ENCODE measurements at regions not wholly inside any gene's neighbourhood (a gene's known extent, or its start where the extent isn't known, plus 50 kb on each side); places are given as distances from the start of the nearest gene placed in this dataset.
"Not testable (repeated sequence)": the region's sequence is repeated elsewhere in the genome, so short reads cannot be mapped to it uniquely, and the experiment has no call there.

- Histone ChIP-seq H3K9me3 (no peaks in the 10 kb centered on the region), H3K4me1 (no peaks in the 10 kb centered on the region), H3K4me3 (no peak overlapping the region), H3K27me3 (no peaks in the 10 kb centered on the region), H3K36me3 (no peaks in the 10 kb centered on the region), H3K27ac (no peak overlapping the region)
- no peak for TF ChIP-seq CTCF (IDR thresholded peaks at IDR 0.05 in 4 of 5, conservative IDR thresholded peaks at IDR 0.05 in 1 of 5)
- TF ChIP-seq POLR2A (IDR thresholded peaks at IDR 0.05), result no peak
- intact Hi-C loops (cut with DNase I; ENCODE audit: low total_unique reads) (no loop called here), in situ Hi-C loops (cut with MboI; ENCODE audit: low sequenced_read_pairs in 4 of 4) (no loop called here)
- ATAC-seq (no peak), DNase-seq (no peak)
These were observed 59.6 kb upstream of the MAN2A1 start for GRCh38 chr5:109630093-109630492.

GRCh38 chr5:109628591-109628990, 61.1 kb upstream of the MAN2A1 start:
- Histone ChIP-seq H3K9me3 (no peaks in the 10 kb centered on the region), H3K36me3 (no peaks in the 10 kb centered on the region), H3K4me1 (no peaks in the 10 kb centered on the region), H3K27me3 (no peaks in the 10 kb centered on the region), H3K27ac (no peak overlapping the region), H3K4me3 (no peak overlapping the region)
- DNase-seq, result no peak
- intact Hi-C loops (cut with DNase I; ENCODE audit: low total_unique reads) (no loop called here), in situ Hi-C loops (cut with MboI; ENCODE audit: low sequenced_read_pairs in 4 of 4) (no loop called here)
- no peak for TF ChIP-seq POLR2A (IDR thresholded peaks at IDR 0.05)
- no peak for TF ChIP-seq CTCF (IDR thresholded peaks at IDR 0.05 in 4 of 5, conservative IDR thresholded peaks at IDR 0.05 in 1 of 5)
- no peak for ATAC-seq

- in situ Hi-C loops (cut with MboI; ENCODE audit: low sequenced_read_pairs in 4 of 4); H3K27ac ChIP-seq; intact Hi-C loops (cut with DNase I; ENCODE audit: low total_unique reads); DNase-seq; H3K9me3 ChIP-seq; H3K27me3 ChIP-seq; ATAC-seq; H3K4me3 ChIP-seq; H3K4me1 ChIP-seq; H3K36me3 ChIP-seq: not testable (repeated sequence)
These were observed 68.5 kb upstream of the MAN2A1 start for GRCh38 chr5:109621266-109621665.

GRCh38 chr5:109620651-109621050, 69.1 kb upstream of the MAN2A1 start:
- no peaks in the 10 kb centered on the region for H3K4me1 ChIP-seq
- no peaks in the 10 kb centered on the region for H3K36me3 ChIP-seq
- H3K4me3 ChIP-seq, result no peak overlapping the region
- H3K9me3 ChIP-seq, result no peaks in the 10 kb centered on the region
- TF ChIP-seq POLR2A (IDR thresholded peaks at IDR 0.05), result no peak
- TF ChIP-seq CTCF (IDR thresholded peaks at IDR 0.05 in 4 of 5, conservative IDR thresholded peaks at IDR 0.05 in 1 of 5), result no peak
- in situ Hi-C loops (cut with MboI; ENCODE audit: low sequenced_read_pairs in 4 of 4) (no loop called here), intact Hi-C loops (cut with DNase I; ENCODE audit: low total_unique reads) (no loop called here)
- no peak for ATAC-seq
- no peak for DNase-seq
- no peaks in the 10 kb centered on the region for H3K27me3 ChIP-seq
- no peak overlapping the region for H3K27ac ChIP-seq

GRCh38 chr5:109619606-109620005, 70.1 kb upstream of the MAN2A1 start:
- ATAC-seq, result peak in 1 of 2 donors; percentile 45

More at GRCh38 chr5:109619606-109620005, 70.1 kb upstream of the MAN2A1 start:
- Histone ChIP-seq H3K27me3 (no peaks in the 10 kb centered on the region), H3K4me3 (no peak overlapping the region), H3K4me1 (no peaks in the 10 kb centered on the region), H3K27ac (no peak overlapping the region), H3K9me3 (no peaks in the 10 kb centered on the region), H3K36me3 (no peaks in the 10 kb centered on the region)
- intact Hi-C loops (cut with DNase I; ENCODE audit: low total_unique reads), result no loop called here
- TF ChIP-seq POLR2A (IDR thresholded peaks at IDR 0.05), result no peak
- no peak for TF ChIP-seq CTCF (IDR thresholded peaks at IDR 0.05 in 4 of 5, conservative IDR thresholded peaks at IDR 0.05 in 1 of 5)
- DNase-seq, result no peak
- in situ Hi-C loops (cut with MboI; ENCODE audit: low sequenced_read_pairs in 4 of 4), result no loop called here
